Mucosa of descending colon (tissue), 3 donors: ENCODE measurements at regions not wholly inside any gene's neighbourhood (a gene's known extent, or its start where the extent isn't known, plus 50 kb on each side); places are given as distances from the start of the nearest gene placed in this dataset.

Source experiments
- ATAC-seq: fragments of 200-7000 bp; cut with Tn5 transposase; one replicate; pipeline ENCODE4 v1.9.1; 2020; ENCODE audit warnings: mild to moderate bottlenecking, moderate library complexity
- DNase-seq, 3 donors: peaks; one replicate each; pipeline ENCODE4 v3.0.0-alpha.2; 2020
- H3K36me3 ChIP-seq: fragments of 200-600 bp; one replicate; pipeline ENCODE4 v1.8.0; 2021; ENCODE audit warnings: low read depth, mild to moderate bottlenecking
- H3K4me1 ChIP-seq: fragments of 200-600 bp; one replicate; pipeline ENCODE4 v1.8.0; 2021; ENCODE audit warnings: low read depth, mild to moderate bottlenecking
- H3K4me3 ChIP-seq: fragments of 200-600 bp; one replicate; pipeline ENCODE4 v1.8.0; 2021; ENCODE audit warnings: mild to moderate bottlenecking
- H3K9me3 ChIP-seq: fragments of 200-600 bp; one replicate; pipeline ENCODE4 v1.8.0; 2021; ENCODE audit warnings: mild to moderate bottlenecking
- CTCF ChIP-seq: fragments of 200-600 bp; IDR thresholded peaks from one replicate; pipeline ENCODE4 v1.8.0; 2022; ENCODE audit warnings: antibody characterized with exemption, mild to moderate bottlenecking
- intact Hi-C, 2 donors: fragments of 100-400 bp; cut with DNase I in 1 of 2; cut with micrococcal nuclease in 1 of 2; formaldehyde crosslinking; loops; one replicate each; pipeline versions ENCODE4 v1.11.0 to v1.11.1; 2022; cut with DNase I, micrococcal nuclease
- donor health status: DM: no; HTN: no; CAD: no; lungs with moderate emphysema.
- donor health status: DM: no; HTN: no; CAD: no.
- donor health status: DM: no; HTN: yes; CAD: no.

DNA sequence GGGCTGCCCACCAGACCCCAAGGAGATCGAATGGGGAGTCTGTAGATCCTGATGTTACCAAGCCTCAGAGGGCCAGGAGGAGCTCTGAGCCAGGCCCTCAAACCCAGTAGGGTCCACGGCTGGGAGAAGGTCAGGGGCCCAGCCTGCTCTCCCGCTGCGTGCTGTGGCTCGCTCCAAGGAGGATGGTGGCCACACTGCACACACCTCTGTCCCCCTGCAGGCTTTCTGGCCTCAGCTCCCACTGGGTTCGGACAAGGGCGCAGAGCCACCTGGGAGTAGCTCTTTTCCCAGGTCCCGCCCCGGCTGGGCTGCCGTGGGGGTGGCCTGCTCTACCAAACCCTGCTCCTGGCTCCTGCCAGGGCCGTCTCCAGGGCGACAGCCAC, 175.8 kb downstream of the ZNF248 start:
- ATAC-seq: no peak
- H3K9me3 ChIP-seq: peaks cover 77% of the 10 kb centered on the region
- no peaks in the 10 kb centered on the region for H3K4me1 ChIP-seq
- TF ChIP-seq CTCF: no peak
- intact Hi-C loops: no loop called here
- no peak overlapping the region for H3K4me3 ChIP-seq
- H3K36me3 ChIP-seq: no peaks in the 10 kb centered on the region
- DNase-seq: no peak

DNA sequence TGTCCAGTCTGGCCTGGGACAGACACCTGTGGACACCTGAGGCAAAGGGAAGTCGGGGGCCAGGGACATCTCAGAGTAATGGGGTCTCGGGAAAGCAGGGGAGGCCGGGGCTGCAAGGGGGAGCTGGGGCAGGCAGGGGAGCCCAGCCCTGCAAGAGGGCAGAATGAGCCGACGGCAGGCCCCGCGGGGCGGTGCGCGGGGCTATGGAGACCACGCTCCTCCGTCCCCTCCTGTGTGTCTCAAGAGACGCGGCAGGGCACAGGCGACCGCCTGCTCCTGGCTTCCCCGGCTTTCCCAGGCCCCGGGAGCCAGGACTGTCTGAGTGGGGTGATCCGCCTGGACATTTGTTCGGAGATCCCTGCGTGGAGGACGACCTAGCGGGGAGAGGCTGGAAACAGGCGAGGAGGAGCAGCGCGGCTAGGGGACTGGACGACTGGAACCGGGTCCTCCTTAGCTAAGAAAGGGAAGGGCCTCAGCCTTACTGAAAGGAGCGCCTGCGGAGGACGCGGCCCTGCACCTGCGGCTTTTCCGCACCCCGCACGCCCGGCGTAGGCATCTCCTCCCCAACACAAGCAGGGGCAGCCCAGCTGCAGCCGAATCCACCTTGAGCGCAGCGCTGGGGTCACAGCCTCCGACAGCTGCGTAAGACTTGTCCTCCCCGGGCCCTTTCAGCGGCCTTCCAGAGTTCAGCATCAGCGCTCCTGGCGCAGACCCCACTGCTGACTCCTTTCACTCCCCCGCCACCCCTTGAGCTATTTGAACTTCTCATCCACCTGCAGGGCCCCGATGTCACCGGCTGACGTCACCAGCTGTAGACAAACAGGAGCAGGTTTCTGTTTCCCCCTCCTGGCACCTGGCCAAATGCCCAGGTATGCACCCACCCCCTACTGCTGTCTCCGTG, 176.4 kb downstream of the ZNF248 start:
- intact Hi-C loops: no loop called here
- Histone ChIP-seq H3K36me3 (no peaks in the 10 kb centered on the region), H3K4me3 (no peak overlapping the region), H3K9me3 (peaks cover 71% of the 10 kb centered on the region), H3K4me1 (no peaks in the 10 kb centered on the region)
- no peak for TF ChIP-seq CTCF
- ATAC-seq (no peak), DNase-seq (no peak)

DNA sequence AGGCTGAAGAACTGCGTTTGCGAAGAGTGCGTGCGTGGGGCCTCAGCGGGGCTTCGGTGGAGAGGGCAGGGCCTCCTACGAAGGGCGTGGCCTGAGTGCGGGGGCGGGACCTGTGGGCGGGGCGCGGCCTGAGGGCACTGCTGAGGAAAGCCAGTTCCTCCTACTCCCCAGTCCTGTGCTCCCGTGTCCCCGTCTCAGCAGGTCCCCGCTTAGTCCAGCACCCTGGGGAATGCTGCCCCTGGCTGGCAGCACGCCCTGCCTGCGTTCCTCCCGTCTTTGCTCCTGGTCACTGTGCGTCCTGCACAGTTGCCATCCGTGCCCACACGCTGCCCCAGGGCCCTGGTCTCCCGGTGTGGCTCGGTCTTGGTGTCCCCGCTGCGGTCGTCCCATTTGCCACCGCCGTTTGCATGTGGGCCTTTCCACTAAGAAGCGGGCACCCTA, 177.1 kb downstream of the ZNF248 start:
- peaks cover 66% of the 10 kb centered on the region for H3K9me3 ChIP-seq
- intact Hi-C loops: no loop called here

DNA sequence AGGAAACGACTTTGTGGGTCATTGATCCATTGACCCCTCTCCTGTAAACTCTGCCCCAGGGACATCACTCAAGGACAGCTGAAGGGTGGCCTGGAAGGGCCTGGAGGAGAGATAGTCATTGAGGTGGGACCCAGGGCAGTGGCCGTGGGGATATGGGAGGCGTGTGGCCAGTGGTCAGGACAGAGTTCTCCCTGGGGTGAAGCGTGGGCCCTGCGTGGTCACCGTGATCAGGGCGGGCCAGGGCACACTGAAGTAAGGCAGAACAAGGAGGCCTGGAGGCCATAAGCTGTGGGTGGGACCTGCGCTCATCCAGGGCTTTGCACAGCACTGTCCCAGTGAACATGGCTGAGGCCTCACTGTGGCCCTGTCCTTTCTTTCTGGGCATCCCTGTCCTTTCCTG, 177.9 kb downstream of the ZNF248 start:
- Histone ChIP-seq H3K9me3 (peaks cover 63% of the 10 kb centered on the region), H3K4me1 (no peaks in the 10 kb centered on the region), H3K36me3 (no peaks in the 10 kb centered on the region), H3K4me3 (no peak overlapping the region)
- no peak for ATAC-seq
- intact Hi-C loops: no loop called here
- DNase-seq: no peak
- no peak for TF ChIP-seq CTCF

More for the DNA sequence above, 177.1 kb downstream of the ZNF248 start:
- TF ChIP-seq CTCF: no peak
- no peak overlapping the region for H3K4me3 ChIP-seq
- DNase-seq: no peak
- H3K4me1 ChIP-seq: no peaks in the 10 kb centered on the region
- ATAC-seq: no peak
- H3K36me3 ChIP-seq: no peaks in the 10 kb centered on the region

- DNase-seq (no peak), ATAC-seq (no peak)
- intact Hi-C loops: no loop called here
- Histone ChIP-seq H3K4me1 (no peaks in the 10 kb centered on the region), H3K36me3 (no peaks in the 10 kb centered on the region), H3K4me3 (no peak overlapping the region), H3K9me3 (peaks cover 57% of the 10 kb centered on the region)
- TF ChIP-seq CTCF: no peak
These were observed 182.0 kb downstream of the ZNF248 start for GRCh38 chr10:37675449-37675848.
